ENCODE measurements at regions not wholly inside any gene's neighbourhood (a gene's known extent, or its start where the extent isn't known, plus 50 kb on each side); places are given as distances from the start of the nearest gene placed in this dataset.

DNA sequence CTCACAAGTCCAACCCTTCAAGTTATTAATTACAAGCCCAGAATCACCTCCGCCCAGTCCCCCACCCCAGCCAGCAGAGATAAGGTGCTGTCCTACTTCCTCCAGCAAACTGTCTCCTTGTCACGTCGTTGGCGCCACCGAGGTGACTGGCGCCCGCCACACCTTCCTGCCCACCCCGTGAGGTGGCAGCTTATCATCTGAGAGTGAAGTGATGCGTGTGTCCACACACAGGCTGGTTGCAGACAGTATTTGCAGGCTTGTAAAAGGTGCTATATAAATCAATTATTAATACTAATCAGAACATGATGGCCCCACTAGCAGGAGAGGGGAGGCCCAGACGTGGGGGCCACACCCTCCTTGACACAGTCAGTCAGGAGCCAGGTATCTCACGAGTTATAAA, 786.6 kb upstream of the TBX3 start:
- Mint-ChIP-seq H3K4me1 (ENCODE audit: insufficient read depth, unreplicated experiment) (no peaks in the 10 kb centered on the region), H3K9me3 (ENCODE audit: unreplicated experiment) (no peaks in the 10 kb centered on the region), H3K36me3 (ENCODE audit: insufficient read depth, unreplicated experiment) (no peaks in the 10 kb centered on the region), H3K27me3 (ENCODE audit: insufficient read depth, unreplicated experiment) (no peaks in the 10 kb centered on the region), H3K4me3 (ENCODE audit: unreplicated experiment) (no peak overlapping the region), H3K27ac (ENCODE audit: low read depth, unreplicated experiment) (no peak overlapping the region)
- TF ChIP-seq, protein P1, sequence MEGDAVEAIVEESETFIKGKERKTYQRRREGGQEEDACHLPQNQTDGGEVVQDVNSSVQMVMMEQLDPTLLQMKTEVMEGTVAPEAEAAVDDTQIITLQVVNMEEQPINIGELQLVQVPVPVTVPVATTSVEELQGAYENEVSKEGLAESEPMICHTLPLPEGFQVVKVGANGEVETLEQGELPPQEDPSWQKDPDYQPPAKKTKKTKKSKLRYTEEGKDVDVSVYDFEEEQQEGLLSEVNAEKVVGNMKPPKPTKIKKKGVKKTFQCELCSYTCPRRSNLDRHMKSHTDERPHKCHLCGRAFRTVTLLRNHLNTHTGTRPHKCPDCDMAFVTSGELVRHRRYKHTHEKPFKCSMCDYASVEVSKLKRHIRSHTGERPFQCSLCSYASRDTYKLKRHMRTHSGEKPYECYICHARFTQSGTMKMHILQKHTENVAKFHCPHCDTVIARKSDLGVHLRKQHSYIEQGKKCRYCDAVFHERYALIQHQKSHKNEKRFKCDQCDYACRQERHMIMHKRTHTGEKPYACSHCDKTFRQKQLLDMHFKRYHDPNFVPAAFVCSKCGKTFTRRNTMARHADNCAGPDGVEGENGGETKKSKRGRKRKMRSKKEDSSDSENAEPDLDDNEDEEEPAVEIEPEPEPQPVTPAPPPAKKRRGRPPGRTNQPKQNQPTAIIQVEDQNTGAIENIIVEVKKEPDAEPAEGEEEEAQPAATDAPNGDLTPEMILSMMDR (IDR thresholded peaks at IDR 0.05; ENCODE audit: unreplicated experiment): no peak
- DNase-seq (ENCODE audit: unreplicated experiment): no peak
- intact Hi-C loops (cut with micrococcal nuclease): no loop called here
- CTCF ChIA-PET: no interaction called here
- BruUV-seq (replicated peaks): no TSS peak
- POLR2A ChIA-PET: no interaction called here

DNA sequence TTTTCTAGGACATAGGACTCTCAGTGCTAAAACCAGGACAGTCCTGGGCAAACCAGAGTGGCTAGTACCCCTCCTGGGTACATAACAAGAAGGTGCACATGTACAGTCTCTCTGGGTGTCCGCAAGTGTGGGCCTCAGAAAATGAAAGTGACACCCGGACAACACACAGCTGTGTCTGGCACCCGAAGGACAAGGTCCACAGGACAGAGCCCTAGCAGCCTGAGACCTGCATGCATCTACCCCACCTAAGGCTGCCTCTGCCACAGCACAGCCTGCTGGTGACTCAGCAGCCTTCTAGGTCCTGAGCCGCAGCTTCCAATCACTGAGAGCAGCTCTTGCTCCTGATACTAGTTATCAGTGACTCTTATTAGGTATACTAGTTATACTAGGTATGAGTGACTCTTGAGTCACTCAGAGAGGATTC, 784.1 kb upstream of the TBX3 start:
- intact Hi-C loops (cut with micrococcal nuclease): no loop called here
- no TSS peak for BruUV-seq (replicated peaks)
- no peaks in the 10 kb centered on the region for H3K36me3 Mint-ChIP-seq (ENCODE audit: insufficient read depth, unreplicated experiment)
- no peak overlapping the region for H3K4me3 Mint-ChIP-seq (ENCODE audit: unreplicated experiment)
- H3K9me3 Mint-ChIP-seq (ENCODE audit: unreplicated experiment): no peaks in the 10 kb centered on the region
- TF ChIP-seq, protein P1 (IDR thresholded peaks at IDR 0.05; ENCODE audit: unreplicated experiment): no peak
- no peak overlapping the region for H3K27ac Mint-ChIP-seq (ENCODE audit: low read depth, unreplicated experiment)
- peaks cover 15% of the 10 kb centered on the region for H3K27me3 Mint-ChIP-seq (ENCODE audit: insufficient read depth, unreplicated experiment)
- CTCF ChIA-PET: interaction anchor here (0.9 kb wide), 1 partner anchor 10 kb away, joined by 3 read pairs; no protein-coding TSS in a partner anchor
- DNase-seq (ENCODE audit: unreplicated experiment): no peak
- no peaks in the 10 kb centered on the region for H3K4me1 Mint-ChIP-seq (ENCODE audit: insufficient read depth, unreplicated experiment)
- POLR2A ChIA-PET: no interaction called here

DNA sequence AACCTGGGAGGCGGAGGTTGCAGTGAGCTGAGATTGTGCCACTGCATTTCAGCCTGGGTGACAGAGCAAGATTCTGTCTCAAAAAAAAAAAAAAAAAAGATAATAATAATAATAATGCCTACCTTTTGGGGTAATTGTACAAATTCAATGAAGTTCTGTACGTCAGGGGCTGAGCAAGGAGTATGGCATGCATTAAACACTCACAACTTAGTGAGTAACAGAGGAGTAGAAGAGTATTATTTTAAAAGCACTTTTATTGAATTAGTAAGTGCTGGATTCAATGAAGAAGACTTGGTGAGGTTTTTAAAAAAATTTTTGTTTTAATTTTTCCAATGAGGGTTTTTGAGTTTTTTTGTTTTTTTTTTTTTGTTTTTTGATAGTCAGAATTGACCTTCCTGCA, 783.6 kb upstream of the TBX3 start:
- Mint-ChIP-seq H3K36me3 (ENCODE audit: insufficient read depth, unreplicated experiment) (no peaks in the 10 kb centered on the region), H3K4me1 (ENCODE audit: insufficient read depth, unreplicated experiment) (no peaks in the 10 kb centered on the region), H3K9me3 (ENCODE audit: unreplicated experiment) (no peaks in the 10 kb centered on the region), H3K27me3 (ENCODE audit: insufficient read depth, unreplicated experiment) (peaks cover 16% of the 10 kb centered on the region), H3K27ac (ENCODE audit: low read depth, unreplicated experiment) (no peak overlapping the region), H3K4me3 (ENCODE audit: unreplicated experiment) (no peak overlapping the region)
- ChIA-PET CTCF (no interaction called here), POLR2A (no interaction called here)
- no TSS peak for BruUV-seq (replicated peaks)
- TF ChIP-seq, protein P1 (IDR thresholded peaks at IDR 0.05; ENCODE audit: unreplicated experiment): no peak
- intact Hi-C loops (cut with micrococcal nuclease): no loop called here
- no peak for DNase-seq (ENCODE audit: unreplicated experiment)

DNA sequence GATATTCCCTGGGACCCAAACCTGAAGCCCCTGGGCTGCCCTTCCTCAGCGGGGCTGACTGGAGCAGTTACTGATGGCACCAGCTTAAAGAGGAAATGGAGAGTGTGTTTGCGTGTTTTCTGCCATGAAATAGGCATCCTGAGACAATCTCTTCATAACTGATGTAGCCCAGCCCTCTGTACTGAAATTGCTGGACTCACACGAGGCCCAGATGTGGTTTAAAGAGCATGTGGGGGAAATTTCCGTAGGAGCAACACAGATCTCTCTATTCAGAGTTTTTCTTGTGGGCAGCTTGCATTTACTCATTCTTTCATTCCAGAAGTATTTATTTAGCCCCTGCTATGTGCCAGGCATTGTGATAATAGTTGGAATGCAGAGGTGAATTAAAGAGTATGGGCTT, 782.1 kb upstream of the TBX3 start:
- H3K27me3 Mint-ChIP-seq (ENCODE audit: insufficient read depth, unreplicated experiment): peaks cover 16% of the 10 kb centered on the region
- ChIA-PET CTCF (no interaction called here), POLR2A (no interaction called here)
- no peak overlapping the region for H3K4me3 Mint-ChIP-seq (ENCODE audit: unreplicated experiment)
- no peaks in the 10 kb centered on the region for H3K4me1 Mint-ChIP-seq (ENCODE audit: insufficient read depth, unreplicated experiment)
- no peak for DNase-seq (ENCODE audit: unreplicated experiment)
- intact Hi-C loops (cut with micrococcal nuclease): no loop called here
- H3K27ac Mint-ChIP-seq (ENCODE audit: low read depth, unreplicated experiment): no peak overlapping the region
- no peaks in the 10 kb centered on the region for H3K36me3 Mint-ChIP-seq (ENCODE audit: insufficient read depth, unreplicated experiment)
- no TSS peak for BruUV-seq (replicated peaks)
- H3K9me3 Mint-ChIP-seq (ENCODE audit: unreplicated experiment): peaks cover 7% of the 10 kb centered on the region
- TF ChIP-seq, protein P1 (IDR thresholded peaks at IDR 0.05; ENCODE audit: unreplicated experiment): no peak
